SKM-1 treated with dmso at 0.1 percent for 144 hours (cell line): ENCODE measurements at regions not wholly inside any gene's neighbourhood (a gene's known extent, or its start where the extent isn't known, plus 50 kb on each side); places are given as distances from the start of the nearest gene placed in this dataset.
A peak's percentile ranks its signal among the peaks of the same experiment; 100 is the strongest.
"Not testable (repeated sequence)": the region's sequence is repeated elsewhere in the genome, so short reads cannot be mapped to it uniquely, and the experiment has no call there.

ENCODE experiments used
- DNase-seq: peaks from one replicate; lab custom pipeline; 2025; ENCODE audit not compliant: unreplicated experiment; lab: John Stamatoyannopoulos, UW

- no peak for DNase-seq
Measured at GRCh38 chr10:113487154-113487553, 65.7 kb upstream of the HABP2 start.

DNA sequence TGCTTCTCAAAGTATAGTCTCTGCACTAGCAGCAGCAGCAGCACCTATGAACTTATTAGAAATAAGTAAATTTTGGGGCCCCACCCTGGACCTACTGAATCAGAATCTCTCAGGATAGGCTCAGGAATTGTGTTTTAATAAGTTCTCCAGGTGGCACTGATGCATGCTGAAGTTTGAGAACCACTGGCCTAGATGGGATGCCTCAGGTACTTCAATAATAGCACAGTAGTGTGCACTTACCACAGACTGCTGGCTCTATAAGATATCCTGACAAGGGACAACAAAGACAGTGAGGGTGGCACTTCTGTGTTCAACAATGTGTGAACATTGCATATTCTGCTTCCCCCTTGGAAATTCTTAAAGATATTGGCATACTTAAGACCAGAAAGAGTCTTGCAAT lies 64.7 kb upstream of the HABP2 start:
- no peak for DNase-seq

GRCh38 chr10:113489522-113489921 lies 63.3 kb upstream of the HABP2 start:
- not testable (repeated sequence) for DNase-seq

DNA sequence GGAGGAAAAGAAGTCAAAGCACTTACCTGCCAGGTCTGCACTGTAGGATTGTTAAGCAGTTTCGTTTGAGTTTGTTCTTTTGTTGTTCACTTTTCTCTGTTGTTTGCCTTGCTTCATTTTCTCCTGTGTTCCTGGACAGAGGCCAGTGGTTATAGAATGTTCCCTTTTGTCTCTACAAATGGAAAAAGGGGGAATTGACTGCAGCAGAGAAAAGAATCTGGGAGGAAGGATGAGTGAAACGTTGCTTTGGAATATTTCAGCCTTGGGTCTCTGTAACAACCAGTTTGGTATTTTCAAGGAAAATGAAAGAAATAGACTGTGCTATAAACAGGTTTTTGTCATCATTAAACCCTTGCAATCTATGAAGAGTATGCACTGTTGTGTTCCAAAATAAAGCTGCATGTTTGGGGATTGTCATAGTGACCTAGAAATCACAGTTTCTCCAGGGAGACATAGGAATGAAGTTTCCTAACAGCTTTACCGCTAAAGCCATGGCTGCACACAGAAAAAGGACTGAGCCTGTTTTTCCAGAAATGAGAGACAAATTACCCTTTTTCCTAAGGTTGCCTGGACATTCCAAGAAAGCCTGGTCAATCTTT lies 60.8 kb upstream of the HABP2 start:
- no peak for DNase-seq

DNA sequence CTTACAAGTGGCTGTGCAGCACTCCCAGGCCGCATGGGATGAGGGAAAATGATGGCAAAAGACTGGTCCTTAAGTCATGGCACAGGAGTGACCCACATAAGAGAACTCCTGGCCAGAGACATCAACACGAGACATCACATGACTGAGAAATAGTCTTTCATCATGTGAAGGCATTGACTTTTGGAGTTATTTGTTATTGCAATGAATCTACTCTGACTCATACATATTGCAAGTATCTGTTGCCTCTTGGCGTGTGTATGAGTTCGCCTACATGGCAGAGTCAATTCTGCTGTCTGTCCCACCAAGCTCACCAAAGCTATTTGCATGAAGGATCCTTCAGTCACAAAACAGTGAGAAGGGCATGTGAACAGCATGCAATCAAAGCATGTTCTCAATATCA lies 59.7 kb upstream of the HABP2 start:
- DNase-seq: no peak

DNA sequence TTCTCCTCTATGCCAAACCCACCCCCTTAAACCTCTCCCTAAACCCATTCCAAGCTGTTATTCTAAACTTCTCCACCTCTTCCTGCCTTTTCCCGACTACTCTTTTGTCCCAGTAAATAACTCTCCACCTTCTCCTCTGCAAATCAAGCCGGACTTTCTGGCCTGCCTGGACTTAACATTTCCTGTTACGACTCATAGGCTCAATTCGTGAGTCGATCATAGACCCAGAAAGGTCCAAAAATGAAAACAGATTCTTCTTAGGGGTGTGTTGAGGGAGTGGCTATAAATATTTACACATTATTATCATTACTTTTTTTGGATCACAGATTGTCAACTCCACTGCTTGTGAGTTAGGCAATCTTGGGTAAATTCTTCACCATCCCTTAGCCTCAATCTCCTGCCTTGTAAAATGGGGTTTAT lies 59.0 kb upstream of the HABP2 start:
- no peak for DNase-seq

DNA sequence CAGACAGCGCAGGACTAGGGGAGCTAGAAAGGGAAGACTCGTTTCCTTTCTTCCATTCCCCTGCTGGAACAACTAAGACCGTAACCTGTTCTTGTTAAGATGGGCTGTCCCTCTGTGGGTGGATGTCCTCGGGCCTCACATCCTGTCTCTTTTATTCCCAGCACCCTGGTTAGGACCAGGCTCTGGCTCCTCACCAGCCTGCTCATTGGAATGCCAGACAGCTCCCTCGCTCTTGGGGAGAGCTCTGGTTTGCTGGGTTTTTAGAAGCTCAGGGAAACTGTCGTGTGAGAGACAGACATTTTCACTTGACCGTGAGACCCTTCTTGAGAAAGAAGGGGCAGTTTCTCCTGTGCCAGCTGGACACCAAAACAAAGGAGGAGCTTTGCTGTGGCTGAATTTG lies 58.1 kb upstream of the HABP2 start:
- DNase-seq: no peak

DNA sequence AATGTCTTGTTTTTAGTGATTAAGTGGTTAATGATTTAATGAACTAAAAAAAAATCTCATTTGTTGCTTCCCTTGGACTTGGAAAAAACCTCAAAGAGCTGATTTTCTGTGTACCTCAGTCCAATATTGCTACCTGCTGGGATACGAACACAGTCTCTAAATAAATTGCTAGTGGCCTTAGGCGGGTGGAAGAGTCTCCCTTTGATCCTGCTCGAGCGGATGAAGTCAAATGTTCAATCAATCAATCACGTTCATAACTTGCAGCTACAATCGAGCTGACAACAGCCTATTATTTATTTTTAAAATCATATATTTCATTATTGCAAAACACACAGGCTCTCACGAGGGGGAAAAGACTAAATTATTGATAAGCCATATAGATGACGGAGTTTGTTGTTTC lies 57.3 kb upstream of the HABP2 start:
- DNase-seq: no peak

DNA sequence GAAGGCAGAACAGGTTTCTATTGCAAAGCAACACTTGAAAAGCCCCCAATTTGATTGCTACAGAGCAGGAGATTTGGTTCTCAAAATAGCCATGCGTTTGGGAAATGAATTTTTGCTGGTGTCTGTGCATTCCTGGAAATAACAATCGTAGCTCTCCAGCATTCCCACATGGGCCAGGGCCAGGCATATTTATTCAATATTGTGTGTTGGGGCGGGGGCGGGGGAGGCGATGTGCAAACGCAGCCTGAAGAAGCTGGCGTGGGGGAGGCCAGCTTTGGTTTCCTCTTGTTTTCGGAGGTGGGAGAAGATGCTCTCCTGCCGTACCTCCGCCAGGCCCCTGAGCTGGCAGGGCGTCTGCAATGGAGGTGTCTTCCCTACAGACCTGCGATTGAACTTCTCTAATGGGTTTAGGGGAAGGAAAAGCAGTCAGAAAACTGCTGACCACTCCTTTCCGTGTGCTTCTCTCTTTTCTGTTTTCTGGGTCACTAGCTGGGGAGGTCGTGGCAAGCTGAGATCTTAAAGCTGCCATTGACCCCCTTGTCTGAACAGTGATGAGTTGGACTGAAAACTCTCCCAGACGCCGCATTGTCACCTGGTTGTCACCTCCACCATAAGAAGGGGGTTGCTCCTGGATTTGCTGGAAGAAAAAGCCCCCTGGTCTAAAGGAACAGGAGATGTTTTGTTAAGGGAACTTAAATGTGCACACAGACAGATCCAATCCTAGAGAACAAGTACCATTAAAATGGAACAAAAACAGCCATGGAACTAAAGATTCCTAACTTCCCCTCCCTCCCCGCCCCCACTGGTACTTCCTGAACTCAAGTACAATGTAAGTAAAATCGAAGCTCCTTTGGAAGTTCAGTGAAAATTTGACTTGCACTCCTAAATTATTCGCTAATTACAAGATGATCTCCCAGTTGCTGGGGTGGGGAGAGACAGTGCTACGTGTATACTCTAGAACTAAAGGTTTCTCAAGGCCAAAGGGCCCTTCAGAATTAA lies 56.4 kb upstream of the HABP2 start:
- peak; percentile 6 for DNase-seq

GRCh38 chr10:113497198-113497597 lies 55.7 kb upstream of the HABP2 start:
- DNase-seq: no peak

DNA sequence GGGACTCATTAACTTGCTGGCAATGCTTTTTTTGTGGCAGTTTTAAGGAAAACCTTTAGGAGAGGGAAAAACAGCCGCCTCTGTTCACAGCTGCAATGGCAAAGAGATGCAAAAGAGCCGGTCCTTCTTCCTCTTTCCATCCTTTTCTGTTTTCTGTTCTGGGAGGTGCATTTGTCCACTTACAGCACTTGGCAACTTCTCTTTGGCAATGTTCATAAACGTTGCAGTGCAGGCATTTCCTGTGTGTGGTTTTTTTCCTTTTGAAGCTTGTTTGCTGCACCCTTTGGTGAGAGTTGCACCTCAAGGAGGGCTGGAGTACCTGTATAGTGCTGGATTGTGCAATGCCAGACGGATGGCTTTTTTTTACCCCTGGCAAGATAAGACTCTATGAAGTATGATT lies 53.9 kb upstream of the HABP2 start:
- peak; percentile 61 for DNase-seq

DNA sequence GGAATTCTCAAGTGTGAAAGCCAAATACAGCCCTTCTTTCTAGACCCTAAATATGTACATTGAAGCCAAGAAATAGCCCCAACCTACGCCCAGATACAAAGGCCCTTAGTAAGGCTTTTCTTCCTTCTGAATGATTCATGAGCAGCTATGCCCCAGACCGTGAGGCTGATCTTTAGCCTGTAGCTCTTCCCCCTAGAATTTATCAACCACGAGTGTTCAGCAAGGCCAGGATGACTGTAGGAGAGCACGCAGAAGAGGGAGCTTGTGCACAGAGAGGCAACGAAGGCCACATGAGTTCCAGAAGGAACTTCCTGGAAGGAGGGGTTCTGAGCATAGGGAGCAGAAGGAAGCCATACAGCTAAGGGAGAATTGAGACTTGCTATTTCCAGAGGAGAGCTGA lies 53.0 kb upstream of the HABP2 start:
- no peak for DNase-seq

- not testable (repeated sequence) for DNase-seq
Measured at GRCh38 chr10:113501031-113501430, 51.8 kb upstream of the HABP2 start.
